A549 (cell line): ENCODE measurements at regions not wholly inside any gene's neighbourhood (a gene's known extent, or its start where the extent isn't known, plus 50 kb on each side); places are given as distances from the start of the nearest gene placed in this dataset.

Experiments
- CBX2 ChIP-seq: fragments of 200-600 bp; sonication (generic); IDR thresholded peaks from 2 replicates; pipeline ENCODE4 v1.6.1; 2016; ENCODE audit warnings: low read depth, mild to moderate bottlenecking, borderline replicate concordance
- CEBPB ChIP-seq, 2 experiments: fragments of >200 bp in 1 of 2; sonication (Bioruptor Twin) in 1 of 2; formaldehyde crosslinking in 1 of 2; IDR thresholded peaks; 2 replicates each; pipeline ENCODE4 v1.6.1; 2012 to 2016
- CTCF ChIP-seq: fragments of >200 bp; sonication (Bioruptor Twin); formaldehyde crosslinking; IDR thresholded peaks from 3 replicates; pipeline ENCODE4 v1.5.1; 2016
- JUN ChIP-seq, 2 experiments: fragments of >200 bp; sonication (Bioruptor Twin); formaldehyde crosslinking; IDR thresholded peaks; 2 replicates in 1 of 2; 3 replicates in 1 of 2; pipeline ENCODE4 v1.6.1; 2016 to 2017
- MAX ChIP-seq: IDR thresholded peaks from 2 replicates; pipeline ENCODE4 v1.6.1; 2012
- REST ChIP-seq: fragments of 200-600 bp; sonication (generic); IDR thresholded peaks from 2 replicates; pipeline ENCODE4 v1.6.1; 2016; ENCODE audit warnings: antibody characterized with exemption, mild to moderate bottlenecking, moderate library complexity
- ZNF302 ChIP-seq: fragments of 250-450 bp; sonication (Bioruptor Pico); IDR thresholded peaks from 2 replicates; pipeline ENCODE4 v1.9.0; 2021; ENCODE audit warnings: inconsistent platforms, mild to moderate bottlenecking, moderate library complexity

- TF ChIP-seq CTCF, result no peak
- TF ChIP-seq CEBPB (IDR thresholded peaks at IDR 0.05), result no peak
- no peak for TF ChIP-seq CBX2
- no peak for TF ChIP-seq REST
- no peak for TF ChIP-seq ZNF302
- no peak for TF ChIP-seq MAX
- no peak for TF ChIP-seq JUN (IDR thresholded peaks at IDR 0.05)
Observed at GRCh38 chr9:93829271-93830011, 125.7 kb downstream of the BARX1 start.
